Esophagus muscularis mucosa (tissue), 3 donors: ENCODE measurements at regions not wholly inside any gene's neighbourhood (a gene's known extent, or its start where the extent isn't known, plus 50 kb on each side); places are given as distances from the start of the nearest gene placed in this dataset.

Experiments
- POLR2A ChIP-seq: fragments of 450-650 bp; IDR thresholded peaks from one replicate; pipeline ENCODE4 v1.6.1; 2017; ENCODE audit warnings: antibody characterized with exemption, moderate library complexity, mild to moderate bottlenecking, low read depth
- POLR2AphosphoS5 ChIP-seq, 2 donors: sonication (generic); formaldehyde crosslinking; IDR thresholded peaks; one replicate each; pipeline ENCODE4 v1.6.1; 2017; ENCODE audit warnings: antibody characterized with exemption in 2 of 2
- TF ChIP-seq, protein P1 (sequence below), 3 experiments: fragments of 200-600 bp in 2 of 3; fragments of 450-650 bp in 1 of 3; sonication (generic) in 2 of 3; IDR thresholded peaks; one replicate each; pipeline ENCODE4 v1.5.1; 2017 to 2019; ENCODE audit warnings: antibody characterized with exemption in 3 of 3, mild to moderate bottlenecking in 2 of 3, moderate library complexity in 1 of 3

DNA sequence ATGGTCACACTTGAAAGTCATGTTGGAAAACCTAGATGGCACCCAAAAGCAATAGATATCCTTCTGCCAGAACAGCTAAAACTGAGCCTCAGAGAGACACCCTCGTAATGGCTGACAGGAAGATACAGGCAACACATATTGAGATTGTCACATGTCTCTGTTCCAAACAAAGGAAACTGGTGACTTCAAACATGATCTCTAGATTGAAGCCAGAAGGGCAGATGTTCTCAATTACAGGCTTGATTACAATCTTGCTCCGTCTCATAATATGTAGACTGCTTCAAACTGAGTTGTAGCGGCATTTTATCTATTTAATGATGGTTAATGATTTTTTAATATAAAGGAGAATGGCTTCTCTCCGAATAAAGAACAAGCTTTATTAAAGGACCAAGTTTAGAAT lies 774.3 kb downstream of the KCTD16 start:
- TF ChIP-seq, protein P1, sequence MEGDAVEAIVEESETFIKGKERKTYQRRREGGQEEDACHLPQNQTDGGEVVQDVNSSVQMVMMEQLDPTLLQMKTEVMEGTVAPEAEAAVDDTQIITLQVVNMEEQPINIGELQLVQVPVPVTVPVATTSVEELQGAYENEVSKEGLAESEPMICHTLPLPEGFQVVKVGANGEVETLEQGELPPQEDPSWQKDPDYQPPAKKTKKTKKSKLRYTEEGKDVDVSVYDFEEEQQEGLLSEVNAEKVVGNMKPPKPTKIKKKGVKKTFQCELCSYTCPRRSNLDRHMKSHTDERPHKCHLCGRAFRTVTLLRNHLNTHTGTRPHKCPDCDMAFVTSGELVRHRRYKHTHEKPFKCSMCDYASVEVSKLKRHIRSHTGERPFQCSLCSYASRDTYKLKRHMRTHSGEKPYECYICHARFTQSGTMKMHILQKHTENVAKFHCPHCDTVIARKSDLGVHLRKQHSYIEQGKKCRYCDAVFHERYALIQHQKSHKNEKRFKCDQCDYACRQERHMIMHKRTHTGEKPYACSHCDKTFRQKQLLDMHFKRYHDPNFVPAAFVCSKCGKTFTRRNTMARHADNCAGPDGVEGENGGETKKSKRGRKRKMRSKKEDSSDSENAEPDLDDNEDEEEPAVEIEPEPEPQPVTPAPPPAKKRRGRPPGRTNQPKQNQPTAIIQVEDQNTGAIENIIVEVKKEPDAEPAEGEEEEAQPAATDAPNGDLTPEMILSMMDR (IDR thresholded peaks at IDR 0.05), result no peak
- no peak for TF ChIP-seq POLR2AphosphoS5 (IDR thresholded peaks at IDR 0.05)
- TF ChIP-seq POLR2A, result no peak
